ACHN (cell line): ENCODE measurements at regions not wholly inside any gene's neighbourhood (a gene's known extent, or its start where the extent isn't known, plus 50 kb on each side); places are given as distances from the start of the nearest gene placed in this dataset.

ENCODE experiments used
- DNase-seq: peaks from one replicate; pipeline ENCODE4 v3.0.0-alpha.2; 2015
- in situ Hi-C: cut with HindIII; loops from 2 replicates; pipeline ENCODE4 v1.10.0; 2017; ENCODE audit warnings: low sequenced_read_pairs, low pct_ligation_motif_present, low pct_unique_long_range_greater_than_20kb

DNA sequence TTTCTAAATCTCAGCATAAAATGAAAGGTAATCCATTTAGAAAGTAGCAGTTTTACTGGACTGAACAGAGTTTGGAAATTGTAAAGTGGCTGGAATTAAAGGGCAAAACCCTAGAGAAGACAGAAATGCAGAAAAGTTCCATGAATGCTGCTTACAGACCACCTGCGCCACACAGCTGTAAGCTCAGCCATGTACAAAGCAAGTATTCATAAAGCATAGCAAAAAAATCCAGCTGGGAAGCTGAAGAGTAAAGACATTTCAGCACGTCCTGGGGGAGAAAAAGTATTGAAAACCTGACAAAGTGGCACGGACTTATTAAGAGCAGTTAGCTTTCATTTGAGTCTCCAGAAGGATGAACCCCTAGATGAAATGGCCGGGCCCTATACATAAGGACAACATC lies 220.1 kb upstream of the CNTN5 start:
- DNase-seq: no peak
- in situ Hi-C loops: no loop called here

DNA sequence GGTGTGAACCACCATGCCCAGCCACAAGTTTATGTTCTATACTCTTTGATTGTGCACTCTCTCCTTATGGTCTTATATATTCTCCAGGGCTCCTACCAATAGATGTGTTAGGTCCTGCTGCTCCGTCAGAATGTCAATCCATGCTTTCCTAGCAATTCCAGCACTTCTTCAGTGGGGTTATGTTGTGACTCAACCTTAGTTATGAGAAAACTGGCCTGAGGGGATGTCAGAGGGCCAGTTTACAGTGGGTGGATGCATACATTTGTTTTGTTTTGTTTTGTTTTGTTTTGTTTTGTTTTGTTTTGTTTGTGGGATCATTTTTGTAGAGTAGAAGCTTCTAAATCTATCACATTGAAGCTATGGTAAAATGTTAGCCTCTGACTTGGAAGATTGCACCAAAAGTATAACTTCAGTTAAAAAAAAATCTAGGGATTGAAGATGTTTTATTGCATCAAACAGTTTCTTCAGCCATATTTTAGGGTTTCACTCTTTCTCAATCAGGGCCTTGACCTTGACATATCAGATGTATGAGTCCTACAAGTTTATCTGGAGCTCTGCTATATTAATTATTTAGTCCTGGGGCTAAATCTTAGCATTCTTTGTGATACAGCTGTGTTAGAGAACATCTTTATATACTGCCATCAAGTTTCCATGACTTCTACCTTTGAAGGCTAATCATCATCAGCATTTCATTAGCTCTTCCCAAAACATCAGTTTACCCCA lies 191.6 kb upstream of the CNTN5 start:
- no peak for DNase-seq
- in situ Hi-C loops: no loop called here

DNA sequence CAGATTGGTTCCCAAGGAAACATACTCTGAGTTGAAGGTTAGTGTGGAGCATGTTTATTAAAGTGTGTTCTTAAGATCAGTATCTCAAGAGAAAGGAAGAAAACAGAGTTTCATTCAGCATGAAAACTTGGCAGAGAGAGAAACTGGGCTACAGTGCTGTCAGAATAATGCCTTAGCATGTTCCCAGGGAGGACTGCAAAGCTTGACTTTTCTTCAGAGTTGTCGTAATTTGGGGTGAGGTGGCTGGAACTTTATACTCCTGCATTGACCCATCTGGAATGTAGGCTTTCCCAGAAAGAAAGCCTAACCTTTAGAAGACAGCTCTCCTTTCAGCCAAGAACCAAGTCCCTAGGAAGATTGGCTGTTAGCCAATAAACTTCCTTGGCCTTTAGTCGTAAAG lies 190.8 kb upstream of the CNTN5 start:
- no peak for DNase-seq
- in situ Hi-C loops: no loop called here

DNA sequence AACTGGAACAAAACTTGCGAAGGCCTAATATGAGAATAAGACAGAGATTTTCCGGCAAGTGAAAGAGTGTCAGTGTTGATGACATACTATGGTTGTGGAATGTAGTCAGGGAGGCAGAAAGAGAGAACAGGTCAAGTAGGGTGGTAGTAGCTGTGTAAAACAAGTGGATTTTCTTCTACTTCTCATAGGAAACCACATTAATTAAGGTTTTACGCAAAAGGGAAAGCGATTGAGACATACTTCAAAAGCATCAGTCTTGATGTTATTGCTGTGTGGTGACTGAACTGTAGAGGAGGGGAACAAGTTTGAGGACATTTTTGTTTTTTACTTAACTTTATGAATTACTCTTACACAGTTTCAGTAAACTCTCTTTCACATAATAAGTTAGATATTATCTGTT lies 186.0 kb upstream of the CNTN5 start:
- in situ Hi-C loops: no loop called here
- no peak for DNase-seq

DNA sequence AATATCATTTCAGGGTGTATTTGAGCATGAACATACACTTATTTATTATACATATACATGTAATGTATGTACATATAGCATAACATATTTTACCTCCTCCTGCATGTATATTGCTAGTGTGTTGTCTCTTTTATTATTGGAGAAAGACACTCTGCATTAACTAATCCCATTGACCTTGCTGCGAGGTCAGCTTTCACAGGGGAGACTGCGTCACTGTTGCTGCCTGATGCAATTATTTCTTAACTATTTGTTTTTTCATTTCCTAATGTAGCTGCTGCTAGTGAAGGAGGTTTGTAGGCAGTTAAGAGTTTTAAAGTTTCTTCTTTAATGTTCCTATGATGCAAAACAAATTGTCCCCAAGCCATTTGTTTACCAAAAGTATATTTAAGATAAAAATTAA lies 185.4 kb upstream of the CNTN5 start:
- in situ Hi-C loops: no loop called here
- no peak for DNase-seq

DNA sequence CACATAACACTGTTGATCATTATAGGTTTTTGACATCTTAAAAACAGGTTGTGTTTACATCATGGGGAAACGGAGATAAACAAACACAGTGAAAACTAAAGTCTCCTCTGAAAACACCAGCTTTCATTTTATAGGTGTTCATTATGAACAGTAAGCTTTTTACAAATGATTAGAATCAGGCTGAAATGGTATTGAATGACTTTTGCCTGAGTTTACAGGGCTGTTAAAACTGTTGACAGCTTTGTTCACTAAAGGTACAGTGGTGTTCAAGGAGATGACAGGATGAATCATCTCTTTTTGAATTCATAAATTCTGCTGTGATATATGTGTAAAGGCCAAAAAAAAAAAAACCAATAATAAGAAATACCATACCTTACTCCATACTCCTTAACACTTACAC lies 184.6 kb upstream of the CNTN5 start:
- in situ Hi-C loops: no loop called here
- no peak for DNase-seq

DNA sequence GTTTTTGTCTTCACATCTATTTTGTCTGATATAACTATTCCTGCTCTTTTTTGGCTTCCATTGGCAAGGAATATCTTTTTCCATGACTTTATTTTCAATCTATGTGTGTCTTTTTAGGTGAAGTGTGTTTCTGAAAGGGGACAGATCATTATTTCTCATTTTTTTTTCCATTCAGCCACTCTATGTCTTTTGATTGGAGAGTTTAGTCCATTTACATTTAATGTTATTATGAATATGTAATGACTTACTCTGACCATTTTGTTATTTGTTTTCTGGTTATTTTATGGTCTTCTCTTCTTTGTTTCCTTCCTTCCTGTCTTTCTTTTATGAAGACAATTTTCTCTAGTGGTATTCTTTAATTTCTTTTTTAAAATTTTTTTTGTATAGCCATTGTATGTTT lies 178.6 kb upstream of the CNTN5 start:
- in situ Hi-C loops: no loop called here
- no peak for DNase-seq

DNA sequence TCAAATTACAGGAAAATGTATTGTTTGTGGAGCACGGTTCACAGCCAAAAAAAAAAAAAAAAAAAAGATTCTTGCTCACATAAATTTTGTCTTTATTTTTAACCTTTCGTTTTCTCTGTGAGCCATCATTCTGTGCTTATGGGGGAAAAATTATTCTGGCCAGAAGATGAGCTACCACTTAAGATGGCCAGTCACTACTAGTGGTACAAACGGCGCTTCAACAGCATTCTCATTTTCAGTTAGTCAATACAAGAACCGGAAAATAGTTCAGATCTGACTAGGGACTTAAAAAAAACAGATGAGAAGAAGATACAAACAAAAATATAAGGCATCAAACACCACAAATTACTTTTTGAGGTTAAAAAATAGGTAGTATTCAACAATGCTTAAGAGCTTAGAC lies 158.6 kb upstream of the CNTN5 start:
- no peak for DNase-seq
- in situ Hi-C loops: no loop called here

DNA sequence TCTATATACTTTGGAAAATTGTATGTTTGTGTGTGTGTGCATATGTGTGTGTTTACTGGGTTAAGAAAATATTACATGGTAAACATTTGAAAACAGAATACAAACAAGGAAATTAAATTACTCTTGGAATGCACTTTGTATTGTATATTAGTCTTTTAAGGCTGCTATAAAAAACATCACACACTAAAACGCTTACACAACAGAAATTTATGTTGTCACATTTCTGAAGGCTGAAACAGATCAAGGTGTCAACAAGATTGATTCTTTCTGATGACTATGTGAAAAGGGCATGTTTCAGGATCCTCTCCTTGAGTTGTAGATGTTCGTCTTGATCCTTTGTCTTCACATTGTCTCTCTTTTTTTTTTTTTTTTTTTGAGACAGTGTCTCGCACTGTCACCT lies 149.1 kb upstream of the CNTN5 start:
- in situ Hi-C loops: no loop called here
- no peak for DNase-seq

DNA sequence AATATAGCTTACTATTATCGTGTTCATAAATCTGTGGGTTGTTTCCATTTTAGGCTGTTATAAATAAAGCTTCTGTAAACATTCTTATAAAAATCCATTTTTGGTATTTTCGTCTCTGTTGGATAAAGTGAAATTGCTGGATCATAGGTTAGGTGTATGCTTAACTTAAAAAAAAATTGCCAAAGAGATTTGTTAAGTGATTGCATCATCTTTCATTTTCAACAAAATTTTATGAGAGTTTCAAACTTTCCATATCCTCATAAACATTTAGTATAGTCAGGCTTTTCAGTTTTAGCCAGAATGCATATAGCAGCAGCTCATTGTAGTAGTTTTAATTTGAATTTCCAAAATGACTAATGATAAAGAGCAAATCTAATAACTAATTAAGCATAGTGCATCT lies 146.7 kb upstream of the CNTN5 start:
- no peak for DNase-seq
- in situ Hi-C loops: no loop called here

DNA sequence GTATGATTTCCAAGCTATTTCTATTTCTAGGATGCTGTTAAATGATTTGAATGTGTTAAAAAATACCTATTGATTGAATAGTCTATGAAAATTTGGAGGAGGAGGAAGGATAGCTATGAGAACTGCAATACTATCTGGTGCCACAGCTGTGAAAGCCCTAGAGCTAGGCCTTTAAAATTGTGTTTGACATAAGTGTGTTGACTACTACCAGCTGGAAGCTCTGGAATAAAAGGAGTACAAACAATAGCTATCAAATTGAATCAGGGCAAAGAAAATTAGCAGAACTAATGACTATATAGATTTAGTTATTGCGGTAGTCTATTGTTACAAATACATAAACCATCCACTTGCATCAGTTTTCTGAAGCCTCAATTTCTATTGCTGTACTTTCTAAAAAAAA lies 124.8 kb upstream of the CNTN5 start:
- no peak for DNase-seq
- in situ Hi-C loops: no loop called here

DNA sequence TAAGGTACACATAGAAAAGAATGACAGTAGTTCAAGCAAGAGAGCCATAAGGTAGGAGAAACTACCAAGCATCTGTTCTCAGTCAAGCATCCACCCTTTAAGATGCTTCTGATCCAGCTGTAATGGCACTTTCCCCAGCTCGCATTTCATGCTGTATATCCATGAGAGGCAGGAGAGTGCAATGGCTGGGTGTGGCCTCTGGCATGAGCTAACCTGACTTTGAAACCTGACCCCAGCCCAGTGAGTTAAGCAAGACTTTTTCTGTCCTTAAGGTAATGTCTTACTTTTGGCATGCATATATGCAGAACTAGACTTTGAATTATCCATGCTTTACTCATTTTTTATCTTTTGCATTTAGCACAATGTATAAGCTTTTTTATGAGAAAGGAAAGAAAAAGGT lies 79.8 kb upstream of the CNTN5 start:
- in situ Hi-C loops: no loop called here
- no peak for DNase-seq

DNA sequence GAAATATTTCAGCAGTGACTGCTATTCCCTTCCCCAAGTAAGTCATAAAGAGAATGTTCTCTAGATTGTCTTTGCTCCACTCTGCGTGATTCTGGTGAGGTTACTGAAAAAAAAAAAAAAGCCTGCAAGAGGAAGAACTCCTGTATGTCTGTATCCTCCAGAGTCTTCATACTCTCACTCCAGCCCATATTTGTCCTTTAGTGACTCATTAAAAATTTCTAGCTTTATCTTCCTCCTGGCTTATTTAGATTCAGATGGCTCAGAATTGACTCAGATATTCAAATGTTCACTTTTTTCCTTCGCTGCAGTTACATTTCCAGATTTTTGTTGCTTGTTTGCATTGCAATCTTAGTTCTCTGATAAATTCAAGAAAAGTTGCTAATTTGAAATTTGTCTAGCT lies 76.3 kb upstream of the CNTN5 start:
- in situ Hi-C loops: no loop called here
- no peak for DNase-seq

DNA sequence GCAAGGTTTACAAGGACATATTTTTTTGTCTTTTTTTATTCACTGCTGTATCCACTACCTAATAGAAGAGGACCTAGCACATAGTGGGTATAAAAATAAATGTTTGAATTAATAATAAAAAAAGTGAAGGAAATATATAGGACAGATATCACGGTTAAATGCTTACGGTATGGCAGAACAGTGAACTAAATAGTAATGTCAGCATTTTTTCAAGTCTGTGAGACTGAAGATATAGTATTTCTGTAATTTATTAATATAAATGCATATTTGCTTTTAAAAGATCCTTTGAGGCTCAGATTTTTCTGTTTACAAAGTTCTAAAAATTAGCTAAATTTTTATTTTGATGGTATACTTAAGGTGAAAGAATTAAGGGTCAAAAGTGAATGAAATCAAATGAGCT lies 68.6 kb upstream of the CNTN5 start:
- no peak for DNase-seq
- in situ Hi-C loops: no loop called here

DNA sequence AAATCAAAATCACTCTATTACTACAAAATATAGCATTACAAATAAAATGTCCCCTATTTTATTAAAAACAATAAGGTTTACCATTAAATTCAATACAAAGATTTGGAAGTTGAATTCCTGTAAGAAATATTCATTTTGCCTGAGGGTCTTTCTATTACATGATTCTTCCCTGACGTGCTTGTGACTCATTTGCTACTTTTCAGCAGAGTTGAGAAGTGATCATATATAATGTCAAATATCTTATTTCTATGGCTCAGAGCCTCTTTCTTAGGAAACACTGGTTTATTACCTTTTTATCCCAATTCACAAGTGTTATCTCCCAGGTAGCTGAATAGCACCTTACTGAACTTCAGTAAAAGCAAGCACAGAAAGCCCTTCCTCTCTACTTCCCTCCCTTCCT lies 65.2 kb upstream of the CNTN5 start:
- in situ Hi-C loops: no loop called here
- DNase-seq: no peak

DNA sequence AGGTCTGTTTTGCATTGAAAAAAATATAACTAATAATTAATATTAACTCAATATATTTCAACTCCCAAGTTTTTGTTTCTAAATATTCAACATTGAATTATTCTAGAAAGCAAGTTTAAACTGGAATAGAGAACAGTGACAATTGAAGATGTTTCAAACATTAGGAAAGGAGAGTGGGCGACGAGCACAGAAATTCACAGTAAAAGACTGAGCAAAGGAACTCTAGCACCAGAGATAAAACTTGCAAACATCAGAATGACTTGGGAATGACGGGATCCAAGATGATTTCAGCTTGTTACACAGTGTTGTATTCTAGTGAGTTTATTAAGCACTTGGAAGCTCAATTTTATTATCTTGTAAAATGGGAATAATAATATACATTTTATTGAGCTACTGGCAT lies 56.6 kb upstream of the CNTN5 start:
- no peak for DNase-seq
- in situ Hi-C loops: no loop called here

DNA sequence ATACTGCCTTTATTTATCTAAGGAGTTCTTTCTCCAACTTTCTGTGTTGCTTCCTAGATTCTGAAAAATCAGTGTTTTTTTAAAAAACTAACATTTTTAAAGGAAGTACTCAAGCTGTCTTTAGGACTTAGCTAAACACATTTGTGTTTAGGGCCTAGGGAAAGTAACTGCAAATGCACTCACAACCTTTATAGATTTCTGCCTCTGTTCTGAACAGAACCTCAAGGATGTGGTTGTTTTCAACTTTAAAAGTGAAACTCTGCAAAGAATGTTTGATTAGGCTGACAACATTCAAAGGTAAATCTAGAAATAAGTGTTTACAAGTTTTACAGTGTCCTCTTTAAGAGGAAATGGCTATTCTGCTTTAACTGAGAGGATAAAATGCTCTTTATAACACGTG lies 55.4 kb upstream of the CNTN5 start:
- DNase-seq: no peak
- in situ Hi-C loops: no loop called here

DNA sequence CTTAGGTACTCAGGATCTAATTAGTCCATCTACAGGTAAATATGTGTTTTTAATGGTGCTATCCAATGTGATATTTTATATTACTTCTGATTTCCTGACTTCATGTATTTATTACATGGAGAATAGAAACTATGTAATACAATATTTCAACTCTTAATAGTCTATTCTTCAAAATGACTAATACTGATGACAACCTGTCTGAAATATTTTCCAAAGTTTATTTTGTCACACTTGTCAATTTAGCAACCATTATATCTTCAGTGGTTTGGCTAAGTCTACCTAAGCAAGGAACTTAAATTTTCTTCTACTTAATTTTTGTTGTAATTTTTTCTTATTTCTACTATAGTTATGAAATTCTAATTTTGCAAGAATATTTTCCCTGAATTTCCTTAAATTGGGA lies 55.0 kb upstream of the CNTN5 start:
- in situ Hi-C loops: no loop called here

DNA sequence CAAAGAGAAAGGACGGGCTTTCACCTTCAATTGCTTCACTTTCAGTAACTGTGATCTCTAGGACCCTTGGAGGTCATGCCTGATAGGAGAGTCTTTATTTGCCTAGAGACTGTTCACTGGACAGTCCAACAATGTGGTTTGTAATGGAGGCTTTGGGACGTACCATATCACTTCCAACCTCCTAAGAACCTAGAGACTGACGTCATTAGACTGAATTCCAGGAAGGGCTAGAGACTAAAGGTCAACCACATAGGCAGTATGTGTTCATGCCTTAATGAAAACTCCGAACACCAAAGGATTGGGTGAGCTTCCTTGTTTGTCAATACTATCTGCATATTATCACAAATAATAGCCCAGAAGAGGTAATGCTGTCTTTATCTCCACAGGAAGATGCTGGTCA lies 53.7 kb upstream of the CNTN5 start:
- DNase-seq: no peak
- in situ Hi-C loops: no loop called here

More for the DNA sequence above, 55.0 kb upstream of the CNTN5 start:
- DNase-seq: no peak
